Endothelial cell of umbilical vein (primary cell): ENCODE measurements at regions not wholly inside any gene's neighbourhood (a gene's known extent, or its start where the extent isn't known, plus 50 kb on each side); places are given as distances from the start of the nearest gene placed in this dataset.

ENCODE experiments used
- CTCF ChIP-seq, 2 donors: IDR thresholded peaks; 1 replicate in 1 of 2; 2 replicates in 1 of 2; pipeline ENCODE4 v1.5.1; 2011; ENCODE audit warnings: low read length in 2 of 2, mild to moderate bottlenecking in 2 of 2, moderate library complexity in 2 of 2, control low read depth in 1 of 2, inconsistent platforms in 1 of 2, low read depth in 1 of 2; ENCODE audit not compliant: insufficient read depth in 1 of 2; ENCODE audit errors: extremely low read depth in 1 of 2
- POLR2AphosphoS5 ChIP-seq: IDR thresholded peaks from 2 replicates; pipeline ENCODE4 v1.6.1; 2012; ENCODE audit warnings: low read depth, mild to moderate bottlenecking, control low read depth, low read length, moderate library complexity; ENCODE audit not compliant: insufficient read depth

DNA sequence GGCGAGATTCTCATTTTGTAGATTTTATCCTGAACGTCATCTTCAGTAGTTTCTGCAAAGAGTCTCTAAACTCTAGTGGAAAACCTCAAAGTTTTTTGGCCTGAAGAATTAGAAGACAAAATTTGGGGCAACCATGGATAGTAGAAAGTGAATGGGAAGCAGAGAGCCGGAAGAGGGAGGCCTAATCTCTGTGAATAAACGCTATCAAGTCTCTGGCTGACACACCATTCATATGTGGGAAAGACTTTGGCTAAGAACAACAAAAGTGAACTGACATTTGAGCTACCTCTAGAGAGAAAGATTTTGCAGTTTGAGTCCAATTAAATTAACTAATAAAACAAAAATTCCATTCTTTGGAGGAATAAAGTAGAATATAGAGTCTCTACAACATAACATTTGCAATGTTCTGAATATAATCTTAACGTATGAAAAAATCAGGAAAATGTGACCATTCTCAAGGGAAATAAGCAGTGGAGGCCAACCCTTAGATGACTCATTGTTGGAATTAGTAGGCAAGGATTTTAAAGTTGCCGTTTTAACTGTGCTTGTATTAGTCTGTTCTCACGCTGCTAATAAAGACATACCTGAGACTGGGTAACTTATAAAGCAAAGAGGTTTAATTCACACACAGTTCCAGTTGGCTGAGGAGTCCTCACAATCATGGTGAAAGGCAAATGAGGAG, 184.6 kb downstream of the C3orf38 start:
- no peak for TF ChIP-seq POLR2AphosphoS5
- TF ChIP-seq CTCF (IDR thresholded peaks at IDR 0.05; ENCODE audit: extremely low read depth in 1 of 2, insufficient read depth in 1 of 2, low read depth in 1 of 2, low read length in 2 of 2): no peak
